HG03460 (cell line): ENCODE measurements at regions not wholly inside any gene's neighbourhood (a gene's known extent, or its start where the extent isn't known, plus 50 kb on each side); places are given as distances from the start of the nearest gene placed in this dataset.
"Not testable (repeated sequence)": the region's sequence is repeated elsewhere in the genome, so short reads cannot be mapped to it uniquely, and the experiment has no call there.

Experiments used
- ATAC-seq: cut with Tn5 transposase; IDR thresholded peaks from one replicate; pipeline ENCODE4 v1.9.1; 2021; ENCODE audit not compliant: unreplicated experiment

- no peak for ATAC-seq
These were observed 378.8 kb upstream of the FAR2 start for GRCh38 chr12:28770322-28770721.

DNA sequence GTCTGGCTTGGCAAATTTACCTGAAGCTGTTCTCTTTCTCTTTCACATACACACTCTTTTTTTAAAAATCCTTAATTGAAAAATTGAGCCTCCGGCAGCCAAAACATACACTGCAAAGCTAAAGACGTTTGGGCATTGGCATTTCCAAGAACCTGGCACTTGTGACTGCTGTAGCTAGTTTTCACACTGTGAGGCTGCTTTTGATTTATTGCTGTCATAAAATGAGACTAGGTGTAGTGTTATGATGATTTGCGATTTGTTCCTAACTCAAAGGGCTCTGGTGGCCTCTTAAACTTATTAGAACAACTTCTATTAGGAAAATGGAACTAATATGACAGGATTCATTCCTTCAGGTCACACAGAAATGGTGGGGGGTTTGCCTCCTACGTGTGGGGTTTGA lies 377.1 kb upstream of the FAR2 start:
- ATAC-seq, result no peak

GRCh38 chr12:28775556-28775955 lies 373.5 kb upstream of the FAR2 start:
- no peak for ATAC-seq

DNA sequence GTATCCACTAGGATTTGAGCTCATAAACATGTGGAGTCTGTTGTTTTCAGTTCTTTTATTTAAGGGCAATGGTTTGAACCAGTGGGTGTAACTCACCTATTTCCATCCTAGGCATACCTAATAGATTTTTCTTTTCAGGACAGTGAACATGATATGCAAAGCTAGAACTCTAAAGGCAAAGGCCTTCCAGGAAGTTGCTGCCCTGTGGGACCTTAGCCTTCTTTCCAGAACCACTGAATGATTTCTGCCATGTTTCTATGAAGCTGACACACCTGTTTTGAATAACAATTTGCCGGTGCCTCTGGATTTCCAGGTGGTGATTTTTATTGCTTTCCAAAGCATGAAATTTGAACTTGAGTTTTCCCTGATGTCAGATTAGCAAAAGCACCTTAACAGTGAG lies 372.9 kb upstream of the FAR2 start:
- ATAC-seq, result no peak

DNA sequence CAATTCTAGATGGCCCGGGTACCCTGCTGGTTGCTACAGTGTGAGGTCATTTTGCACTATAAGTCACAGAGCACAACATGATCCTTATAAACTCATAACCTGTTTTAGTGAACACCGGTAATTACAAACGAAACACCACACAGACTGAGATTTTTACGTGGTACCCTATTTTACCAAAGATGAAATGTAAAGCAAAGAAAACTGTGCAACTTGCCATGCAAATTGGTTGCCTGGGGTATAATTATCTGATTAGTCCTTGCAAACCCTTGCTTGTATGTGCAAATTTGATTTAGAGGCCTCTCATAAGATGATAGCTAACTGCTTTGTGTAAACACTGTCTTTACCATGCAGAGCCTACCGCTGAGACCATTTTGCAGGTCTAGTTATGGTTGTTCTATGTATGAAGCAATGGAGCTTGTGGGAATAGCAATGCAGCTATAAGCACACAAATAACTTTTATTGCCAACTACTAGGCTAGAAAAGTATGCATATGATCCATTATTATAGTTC lies 372.1 kb upstream of the FAR2 start:
- no peak for ATAC-seq

GRCh38 chr12:28777603-28778365 lies 371.3 kb upstream of the FAR2 start:
- no peak for ATAC-seq

DNA sequence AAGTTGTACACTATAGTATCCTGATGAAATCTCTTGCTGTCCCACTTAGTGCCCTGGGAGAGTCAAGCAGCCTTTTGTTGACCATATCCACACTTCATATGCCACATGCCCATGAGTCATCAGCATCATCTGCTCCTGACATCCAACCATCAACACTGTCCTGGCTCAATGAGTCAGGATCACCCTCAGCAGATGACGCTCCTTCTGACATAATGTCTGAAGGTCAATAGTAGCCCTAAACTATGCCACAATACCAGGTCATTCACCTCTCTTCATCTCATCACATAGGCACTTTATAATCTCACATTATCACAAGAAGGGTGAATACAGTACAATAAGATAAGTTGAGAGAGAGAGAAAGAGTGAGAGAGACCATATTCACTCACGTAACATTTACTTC lies 369.0 kb upstream of the FAR2 start:
- no peak for ATAC-seq

DNA sequence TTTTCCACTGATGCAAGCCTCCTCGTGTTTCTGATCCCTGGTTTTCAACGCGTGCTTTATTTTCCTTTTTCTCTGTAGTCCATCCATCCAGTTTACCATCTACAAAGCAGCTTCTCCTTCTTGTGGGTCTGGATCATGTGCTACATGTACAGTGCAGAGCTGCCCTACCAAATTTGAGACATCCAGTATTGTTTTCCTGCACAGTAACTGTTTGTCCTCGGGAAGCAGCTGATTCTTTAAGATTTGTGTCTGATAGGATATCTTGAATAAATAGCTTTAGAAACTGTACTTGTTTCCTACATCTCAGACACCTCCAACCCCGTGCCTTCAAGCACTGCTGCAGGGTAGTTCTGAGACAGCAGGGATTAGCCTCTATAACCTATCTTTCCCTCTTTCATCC lies 368.1 kb upstream of the FAR2 start:
- no peak for ATAC-seq

DNA sequence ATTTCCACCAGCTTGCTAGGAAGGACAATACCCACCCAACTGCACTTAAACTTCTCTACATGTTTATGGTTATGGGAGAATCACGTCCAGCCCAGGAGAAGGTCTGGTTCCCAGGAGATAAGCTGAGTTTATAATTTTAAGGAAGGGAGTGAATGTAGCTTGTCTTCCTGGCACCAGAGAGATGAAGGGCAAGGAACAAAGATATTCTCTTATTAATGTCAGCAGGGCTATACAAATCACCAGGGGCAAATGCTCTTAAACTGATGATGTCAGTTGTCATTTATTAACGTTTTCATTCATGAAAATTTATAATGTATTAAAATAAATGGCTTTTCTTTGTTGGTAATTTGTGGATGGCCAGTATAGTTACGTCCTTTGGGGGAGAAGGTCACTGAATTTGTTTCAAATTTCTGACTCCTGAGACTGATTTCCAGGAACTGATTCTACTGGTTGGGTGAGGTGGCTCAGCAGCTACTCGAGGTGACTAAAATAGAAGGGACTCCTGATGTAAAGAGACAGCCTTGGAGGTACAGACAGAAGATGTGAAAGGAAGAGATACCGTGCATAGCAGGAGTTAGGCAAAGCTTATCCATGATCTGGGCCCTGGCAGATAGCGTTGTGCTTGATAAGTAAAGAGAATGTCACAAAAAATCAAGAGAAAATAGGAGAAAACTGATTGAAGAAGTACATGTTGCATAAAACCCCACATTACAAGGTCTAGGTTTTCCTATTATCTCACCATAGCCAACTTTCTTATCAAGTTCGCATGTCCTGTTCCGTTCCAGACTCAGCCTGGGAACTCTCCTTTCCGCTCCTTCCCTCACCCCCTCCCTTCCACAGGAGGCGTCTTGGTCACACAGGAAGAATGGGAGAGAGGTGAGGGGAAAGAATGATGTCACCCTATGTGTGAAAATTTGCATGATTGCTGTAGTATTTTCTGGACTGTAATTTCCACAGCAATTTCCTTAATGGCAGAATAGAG lies 367.1 kb upstream of the FAR2 start:
- ATAC-seq, result no peak

DNA sequence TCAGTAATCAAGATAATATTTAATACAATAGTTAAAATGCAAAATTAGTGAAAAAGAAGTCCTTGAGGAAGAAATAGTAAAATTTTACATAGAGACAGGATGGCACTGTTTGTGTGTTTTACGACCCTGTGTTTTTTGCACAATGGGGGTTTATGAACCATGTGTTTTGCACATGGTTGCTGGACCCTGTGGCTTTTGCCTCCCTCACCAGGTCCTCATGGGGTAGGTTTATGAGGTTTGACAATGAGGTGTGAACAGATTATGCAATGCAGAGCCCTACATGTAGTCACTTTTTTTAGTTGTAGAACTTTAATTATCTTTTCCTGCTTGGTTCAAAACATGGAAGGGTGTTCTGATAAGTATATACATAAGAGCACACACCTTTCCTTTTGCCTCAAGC lies 366.3 kb upstream of the FAR2 start:
- ATAC-seq, result no peak

GRCh38 chr12:28787151-28787550 lies 361.9 kb upstream of the FAR2 start:
- no peak for ATAC-seq

DNA sequence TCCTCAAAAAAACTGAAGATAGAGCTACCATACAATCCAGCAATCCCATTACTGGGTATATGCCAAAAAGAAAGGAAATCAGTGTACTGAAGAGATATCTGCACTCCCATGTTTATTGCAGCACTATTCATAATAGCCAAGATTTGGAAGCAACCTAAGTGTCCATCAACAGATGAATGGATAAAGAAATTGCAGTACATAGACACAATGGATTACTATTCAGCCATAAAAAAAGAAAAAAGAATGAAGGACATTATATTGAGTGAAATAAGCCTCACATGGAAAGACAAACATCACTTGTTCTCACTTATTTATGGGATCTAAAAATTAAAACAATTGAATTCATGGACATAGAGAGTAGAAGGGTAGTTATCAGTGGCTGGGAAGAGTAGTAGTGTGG lies 360.8 kb upstream of the FAR2 start:
- ATAC-seq, result not testable (repeated sequence)

- no peak for ATAC-seq
These were observed 355.4 kb upstream of the FAR2 start for GRCh38 chr12:28793581-28794151.

- no peak for ATAC-seq
These were observed 354.9 kb upstream of the FAR2 start for GRCh38 chr12:28794211-28794610.

DNA sequence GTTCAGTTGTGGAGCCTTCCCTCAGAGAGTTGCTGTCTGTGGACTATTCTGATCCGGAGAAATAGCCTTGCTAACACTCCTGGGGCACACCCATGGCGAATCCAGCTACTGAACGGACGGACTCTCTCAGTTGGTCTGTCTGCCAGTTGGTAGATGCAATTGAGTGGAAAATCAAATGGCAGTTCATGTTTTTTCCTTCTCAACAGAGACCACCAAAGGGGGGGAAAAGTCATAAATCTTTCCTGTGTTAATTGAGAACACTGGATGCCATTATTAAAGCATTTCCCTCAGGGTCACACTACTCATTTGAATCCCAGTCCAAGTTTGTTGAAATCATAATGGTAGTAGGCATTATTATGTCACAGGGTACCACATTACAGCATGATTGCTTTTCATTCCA lies 354.3 kb upstream of the FAR2 start:
- ATAC-seq, result no peak

DNA sequence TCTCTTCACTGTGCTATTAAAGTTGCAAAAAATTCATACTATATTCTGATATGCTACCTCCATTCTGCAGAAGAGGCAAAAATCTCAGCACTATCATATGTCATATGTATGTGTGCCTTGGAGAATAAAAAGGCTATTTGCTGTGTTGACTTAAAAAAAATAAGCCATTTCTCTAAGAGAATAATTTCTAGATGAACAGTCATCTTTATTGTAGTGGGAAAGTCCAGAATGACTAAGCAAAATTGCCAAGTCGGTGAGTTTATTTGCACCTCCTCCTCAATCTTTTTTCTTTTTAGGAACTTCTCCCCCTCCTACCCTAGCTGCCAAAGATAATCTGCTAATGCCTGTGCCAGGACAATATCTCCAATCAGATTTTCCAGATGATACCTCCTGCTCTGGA lies 353.8 kb upstream of the FAR2 start:
- ATAC-seq, result no peak

- ATAC-seq, result no peak
These were observed 349.7 kb upstream of the FAR2 start for GRCh38 chr12:28799348-28799747.

GRCh38 chr12:28800129-28800528 lies 348.9 kb upstream of the FAR2 start:
- ATAC-seq, result peak; percentile 70

DNA sequence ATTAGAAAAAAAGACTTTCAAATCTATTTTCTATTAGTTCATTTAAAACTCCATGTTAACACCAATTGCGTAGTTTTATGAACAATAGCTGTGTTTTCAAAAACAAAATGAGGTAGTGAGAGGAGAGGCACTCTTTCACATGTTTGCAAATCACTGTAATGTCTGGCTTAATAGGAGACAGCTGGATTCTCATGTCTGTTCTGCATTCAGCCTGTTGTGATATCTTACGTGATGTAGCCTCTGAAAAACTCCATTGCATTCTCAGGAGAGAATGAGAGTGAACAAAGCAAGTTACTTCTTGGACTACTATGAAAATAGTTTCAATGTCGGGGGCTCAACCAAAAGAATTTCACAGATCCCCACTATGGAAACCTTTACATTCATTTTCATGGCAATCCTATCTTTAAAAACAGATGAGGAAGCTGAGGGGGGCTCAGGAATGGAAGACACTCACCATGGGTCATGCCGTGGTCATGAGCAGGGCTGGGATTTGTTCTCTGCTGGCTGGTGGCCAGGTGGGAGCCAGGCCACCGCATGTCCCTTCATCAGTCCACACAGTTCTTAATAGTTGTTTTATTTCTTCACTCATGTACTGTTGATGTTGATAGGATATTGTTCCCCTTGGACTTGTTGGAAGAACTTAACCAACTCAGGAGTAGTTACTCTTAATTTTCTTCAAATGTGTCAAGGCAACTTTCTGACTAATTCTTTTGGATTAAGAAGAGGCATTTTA lies 346.2 kb upstream of the FAR2 start:
- ATAC-seq, result no peak

DNA sequence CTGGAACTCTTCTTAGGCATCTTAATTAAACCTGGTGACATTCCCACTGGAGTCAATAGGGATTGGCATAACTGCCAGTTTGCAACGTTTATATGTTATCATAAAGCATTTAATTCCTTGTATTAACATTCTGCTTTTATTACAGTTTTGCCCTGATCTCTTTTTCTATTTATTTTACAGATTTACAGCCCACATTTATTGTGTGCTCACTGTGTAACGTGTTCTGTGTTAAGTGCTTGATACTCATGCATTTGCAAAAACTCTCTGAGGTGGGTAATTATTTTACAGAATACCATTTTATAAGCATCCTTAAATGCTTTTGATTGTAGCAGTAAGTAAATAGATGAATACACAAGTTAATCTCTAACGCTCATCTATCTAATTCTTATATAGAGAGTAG lies 341.5 kb upstream of the FAR2 start:
- no peak for ATAC-seq

DNA sequence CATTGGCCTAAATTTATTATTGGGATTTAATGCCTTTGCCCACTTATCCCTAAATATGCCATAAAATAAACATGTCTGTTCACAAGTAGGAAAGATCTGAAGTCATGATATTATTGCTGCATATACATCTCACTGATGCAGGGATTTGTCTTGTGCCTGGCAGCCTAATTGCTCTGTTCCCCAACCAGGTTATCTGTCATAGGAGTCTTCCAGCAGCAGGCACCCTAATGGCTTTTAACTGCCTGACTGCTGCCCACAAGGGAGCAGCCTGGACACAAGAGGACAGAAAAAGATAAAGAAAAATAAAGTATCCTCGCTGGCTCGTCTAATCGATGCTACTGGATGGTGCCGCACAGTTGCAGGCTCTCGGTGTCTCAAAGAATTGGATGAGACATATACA lies 337.6 kb upstream of the FAR2 start:
- no peak for ATAC-seq
